ENCODE measurements at regions not wholly inside any gene's neighbourhood (a gene's known extent, or its start where the extent isn't known, plus 50 kb on each side); places are given as distances from the start of the nearest gene placed in this dataset.

- TF ChIP-seq CTCF (IDR thresholded peaks at IDR 0.05; ENCODE audit: low read depth, low read length, poor library complexity, severe bottlenecking) (no peak), EZH2phosphoT487 (IDR thresholded peaks at IDR 0.05; ENCODE audit: borderline replicate concordance, low read length) (no peak)
Observed at GRCh38 chr12:11981121-11981733, 89.5 kb upstream of the BCL2L14 start.
